A549 (cell line): ENCODE measurements at regions not wholly inside any gene's neighbourhood (a gene's known extent, or its start where the extent isn't known, plus 50 kb on each side); places are given as distances from the start of the nearest gene placed in this dataset.

Source experiments
- EP300 ChIP-seq, 2 experiments: fragments of >200 bp; sonication (Bioruptor Twin); formaldehyde crosslinking; IDR thresholded peaks; 2 replicates in 1 of 2; 3 replicates in 1 of 2; pipeline ENCODE4 v1.6.1; 2016 to 2017
- FOSB ChIP-seq: fragments of 250-450 bp; sonication (Bioruptor Pico); IDR thresholded peaks from 2 replicates; pipeline ENCODE4 v1.5.0; 2020; ENCODE audit warnings: mild to moderate bottlenecking, moderate library complexity
- PHF8 ChIP-seq: fragments of 200-600 bp; sonication (generic); IDR thresholded peaks from 2 replicates; pipeline ENCODE4 v1.6.1; 2016; ENCODE audit warnings: low read depth, mild to moderate bottlenecking, antibody characterized with exemption, moderate library complexity, borderline replicate concordance
- POLR2A ChIP-seq: IDR thresholded peaks from 2 replicates; pipeline ENCODE4 v1.6.1; 2012; ENCODE audit warnings: mild to moderate bottlenecking, low read length
- TP53 ChIP-seq: fragments of 250-450 bp; sonication (Bioruptor Pico); IDR thresholded peaks from 2 replicates; pipeline ENCODE4 v1.5.0; 2021; ENCODE audit warnings: mild to moderate bottlenecking, moderate library complexity

DNA sequence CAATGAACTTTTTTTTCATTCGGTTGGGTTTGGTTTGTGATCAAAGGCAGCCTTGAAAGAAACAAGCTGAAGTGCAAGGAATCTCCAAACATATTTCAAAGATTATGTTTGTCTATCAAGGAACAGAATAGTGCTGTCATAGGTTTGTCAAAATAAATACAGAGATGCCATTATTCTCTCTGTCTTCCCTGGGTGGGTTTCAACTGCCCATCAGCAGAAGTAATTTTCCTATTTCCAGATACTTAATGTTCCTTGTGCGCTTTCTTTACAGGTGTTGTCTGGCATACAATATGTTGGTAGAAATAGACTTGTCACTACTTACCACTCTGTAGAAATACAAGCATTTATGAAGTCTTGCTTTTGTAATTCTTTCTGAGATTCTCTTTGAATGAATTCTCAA is 294.9 kb downstream of the PDHA2 start:
- no peak for TF ChIP-seq POLR2A
- no peak for TF ChIP-seq PHF8
- no peak for TF ChIP-seq FOSB (CRISPR knock-in tag)
- TF ChIP-seq TP53, result no peak
- no peak for TF ChIP-seq EP300 (IDR thresholded peaks at IDR 0.05)
